CD14-positive monocyte (primary cell): ENCODE measurements at regions not wholly inside any gene's neighbourhood (a gene's known extent, or its start where the extent isn't known, plus 50 kb on each side); places are given as distances from the start of the nearest gene placed in this dataset.

Experiments used
- DNase-seq, 3 donors: peaks; one replicate each; pipeline ENCODE4 v3.0.0-alpha.2; 2011 to 2022
- H2AFZ ChIP-seq: 2 replicates; pipeline ENCODE4 v1.6.0; 2012; ENCODE audit warnings: mild to moderate bottlenecking, low read depth, low read length, inconsistent platforms; ENCODE audit not compliant: insufficient read depth, poor library complexity, severe bottlenecking
- H3K27ac ChIP-seq, 2 donors: 1 replicate in 1 of 2; 2 replicates in 1 of 2; pipeline ENCODE4 v1.5.1; 2012 to 2013; ENCODE audit warnings: low read length in 2 of 2, control low read depth in 1 of 2, inconsistent platforms in 1 of 2, low read depth in 1 of 2, mild to moderate bottlenecking in 1 of 2
- H3K27me3 ChIP-seq, 2 donors: one replicate each; pipeline versions ENCODE4 v1.6.0 to v1.6.1; 2011 to 2013; ENCODE audit warnings: low read length in 2 of 2; ENCODE audit not compliant: control insufficient read depth in 2 of 2, insufficient read depth in 2 of 2
- H3K36me3 ChIP-seq, 2 donors: replicated peaks in 1 of 2; 1 replicate in 1 of 2; 2 replicates in 1 of 2; pipeline versions ENCODE4 v1.5.1 to v1.6.1; 2012 to 2013; ENCODE audit warnings: low read length in 2 of 2, control low read depth in 1 of 2, inconsistent platforms in 1 of 2, mild to moderate bottlenecking in 1 of 2; ENCODE audit not compliant: insufficient read depth in 2 of 2, control insufficient read depth in 1 of 2
- H3K4me1 ChIP-seq, 2 donors: 1 replicate in 1 of 2; 2 replicates in 1 of 2; pipeline versions ENCODE4 v1.5.1 to v1.6.1; 2012 to 2013; ENCODE audit warnings: low read length in 2 of 2, control low read depth in 1 of 2, inconsistent platforms in 1 of 2, mild to moderate bottlenecking in 1 of 2, moderate library complexity in 1 of 2; ENCODE audit not compliant: insufficient read depth in 2 of 2, control insufficient read depth in 1 of 2
- H3K4me2 ChIP-seq: replicated peaks from 2 replicates; pipeline ENCODE3; 2012; ENCODE audit warnings: low read length, moderate library complexity, mild to moderate bottlenecking; ENCODE audit not compliant: poor library complexity, severe bottlenecking; ENCODE audit errors: extremely low read depth
- H3K4me3 ChIP-seq, 3 experiments: fragments of 200-600 bp in 1 of 3; sonication (generic) in 1 of 3; replicated peaks in 1 of 3; 1 replicate in 2 of 3; 2 replicates in 1 of 3; pipeline ENCODE4 v1.5.1; 2011 to 2013; ENCODE audit warnings: low read length in 3 of 3, mild to moderate bottlenecking in 3 of 3, control low read depth in 2 of 3, low read depth in 2 of 3, inconsistent platforms in 1 of 3, moderate library complexity in 1 of 3
- H3K79me2 ChIP-seq: 2 replicates; pipeline ENCODE4 v1.6.0; 2012; ENCODE audit warnings: mild to moderate bottlenecking, control low read depth, inconsistent platforms, low read length, moderate library complexity; ENCODE audit not compliant: insufficient read depth
- H3K9ac ChIP-seq: 2 replicates; pipeline ENCODE4 v1.6.0; 2017; ENCODE audit warnings: low read length, mild to moderate bottlenecking; ENCODE audit not compliant: insufficient read depth, poor library complexity, severe bottlenecking
- H3K9me3 ChIP-seq, 2 donors: replicated peaks in 1 of 2; 1 replicate in 1 of 2; 2 replicates in 1 of 2; pipeline versions ENCODE4 v1.5.1 to v1.6.1; 2012 to 2013; ENCODE audit warnings: low read length in 2 of 2, control low read depth in 1 of 2; ENCODE audit not compliant: control insufficient read depth in 1 of 2, insufficient read depth in 1 of 2
- H4K20me1 ChIP-seq: 2 replicates; pipeline ENCODE4 v1.6.0; 2012; ENCODE audit warnings: mild to moderate bottlenecking, low read length, control low read depth, moderate library complexity; ENCODE audit not compliant: insufficient read depth
- H3K27ac Mint-ChIP-seq, 7 donors: one replicate each; pipeline ENCODE4 v1.8.0; 2020; ENCODE audit warnings: mild to moderate bottlenecking in 7 of 7, mixed read lengths in 7 of 7, moderate library complexity in 6 of 7, inconsistent platforms in 2 of 7
- H3K27me3 Mint-ChIP-seq, 3 donors: one replicate each; pipeline ENCODE4 v1.8.0; 2021 to 2022; ENCODE audit warnings: low read depth in 3 of 3, mild to moderate bottlenecking in 3 of 3, mixed read lengths in 3 of 3, moderate library complexity in 3 of 3, inconsistent platforms in 1 of 3
- H3K36me3 Mint-ChIP-seq, 2 donors: one replicate each; pipeline ENCODE4 v1.8.0; 2020; ENCODE audit warnings: mixed read lengths in 2 of 2, inconsistent platforms in 1 of 2, mild to moderate bottlenecking in 1 of 2
- H3K4me1 Mint-ChIP-seq: one replicate; pipeline ENCODE4 v1.8.0; 2020; ENCODE audit warnings: mild to moderate bottlenecking, mixed read lengths
- H3K4me3 Mint-ChIP-seq, 2 donors: one replicate each; pipeline ENCODE4 v1.8.0; 2020; ENCODE audit warnings: mild to moderate bottlenecking in 2 of 2, mixed read lengths in 2 of 2, moderate library complexity in 1 of 2
- H3K9me3 Mint-ChIP-seq, 7 donors: one replicate each; pipeline ENCODE4 v1.8.0; 2020 to 2022; ENCODE audit warnings: mixed read lengths in 7 of 7, mild to moderate bottlenecking in 6 of 7, moderate library complexity in 6 of 7, inconsistent platforms in 2 of 7
- CTCF ChIP-seq: fragments of 200-600 bp; IDR thresholded peaks from one replicate; pipeline ENCODE4 v1.8.0; 2022; ENCODE audit warnings: antibody characterized with exemption, mild to moderate bottlenecking
- WGBS: methylation state at CpG from one replicate; pipeline ENCODE4 v1.1.5; 2013; ENCODE audit warnings: missing lambda C conversion rate; ENCODE audit not compliant: insufficient coverage; 5-methylcytosine and 5-hydroxymethylcytosine counted together
- intact Hi-C, 2 donors: fragments of 100-400 bp; cut with micrococcal nuclease; formaldehyde crosslinking; loops; one replicate each; pipeline versions ENCODE4 v1.15.0 to v1.15.1; 2023

- no peaks in the 10 kb centered on the region for H3K27me3 ChIP-seq
- no peak overlapping the region for H2AFZ ChIP-seq
- H3K9me3 Mint-ChIP-seq = peaks cover 0 to 6% (median 0%) of the 10 kb centered on the region in 7 donors
- H3K27ac Mint-ChIP-seq = no peak overlapping the region
- H3K9me3 ChIP-seq = no peaks in the 10 kb centered on the region
- no peaks in the 10 kb centered on the region for H3K36me3 ChIP-seq
- H3K79me2 ChIP-seq = no peaks in the 10 kb centered on the region
- no peak overlapping the region for H3K4me3 ChIP-seq
- no peaks in the 10 kb centered on the region for H4K20me1 ChIP-seq
- intact Hi-C loops = no loop called here
- DNase-seq = no peak
- no peaks in the 10 kb centered on the region for H3K36me3 Mint-ChIP-seq
- no peak overlapping the region for H3K9ac ChIP-seq
- no peak for TF ChIP-seq CTCF
- no peak overlapping the region for H3K27ac ChIP-seq
- no CpG with 5 or more reads among the region's 2 CpGs for WGBS
- peaks cover 0 to 13% (median 8%) of the 10 kb centered on the region in 3 donors for H3K27me3 Mint-ChIP-seq
- H3K4me2 ChIP-seq = no peak overlapping the region
- no peaks in the 10 kb centered on the region for H3K4me1 Mint-ChIP-seq
- no peaks in the 10 kb centered on the region for H3K4me1 ChIP-seq
- no peak overlapping the region for H3K4me3 Mint-ChIP-seq
Measured at GRCh38 chr16:87163637-87164036, 153.6 kb downstream of the C16orf95 start.

DNA sequence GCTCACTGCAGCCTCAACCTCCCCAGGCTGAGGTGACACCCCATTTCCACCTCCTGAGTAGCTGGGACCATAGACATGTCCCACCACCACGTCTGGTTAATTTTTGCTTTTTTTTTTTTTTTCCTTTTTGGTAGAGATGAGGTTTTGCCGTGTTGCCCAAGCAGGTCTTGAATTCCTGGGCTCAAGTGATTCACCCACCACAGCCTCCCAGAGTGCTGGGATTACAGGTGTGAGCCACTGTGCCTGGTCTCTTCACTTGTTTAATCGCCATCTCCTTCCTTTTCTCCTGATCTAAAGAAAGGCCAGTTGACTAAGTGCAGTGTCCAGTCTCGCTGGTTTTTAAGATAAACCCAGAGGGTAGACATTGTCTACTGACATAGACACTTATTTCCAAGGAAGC is 152.0 kb downstream of the C16orf95 start:
- WGBS = no CpG with 5 or more reads among the region's 4 CpGs
- no peaks in the 10 kb centered on the region for H3K4me1 Mint-ChIP-seq
- H3K27me3 Mint-ChIP-seq = peaks cover 0 to 11% (median 7%) of the 10 kb centered on the region in 3 donors
- H3K4me2 ChIP-seq = no peak overlapping the region
- H3K36me3 ChIP-seq = no peaks in the 10 kb centered on the region
- no peak overlapping the region for H3K4me3 Mint-ChIP-seq
- no peak overlapping the region for H2AFZ ChIP-seq
- DNase-seq = no peak
- no peaks in the 10 kb centered on the region for H3K9me3 ChIP-seq
- intact Hi-C loops = no loop called here
- no peak overlapping the region for H3K27ac ChIP-seq
- no peaks in the 10 kb centered on the region for H3K27me3 ChIP-seq
- H3K36me3 Mint-ChIP-seq = no peaks in the 10 kb centered on the region
- H3K4me3 ChIP-seq = no peak overlapping the region
- no peak overlapping the region for H3K27ac Mint-ChIP-seq
- H3K9ac ChIP-seq = no peak overlapping the region
- H3K4me1 ChIP-seq = no peaks in the 10 kb centered on the region
- H4K20me1 ChIP-seq = no peaks in the 10 kb centered on the region
- H3K79me2 ChIP-seq = no peaks in the 10 kb centered on the region
- peaks cover 0 to 6% (median 0%) of the 10 kb centered on the region in 7 donors for H3K9me3 Mint-ChIP-seq
- no peak for TF ChIP-seq CTCF
